Mucosa of descending colon (tissue), 3 donors: ENCODE measurements at regions not wholly inside any gene's neighbourhood (a gene's known extent, or its start where the extent isn't known, plus 50 kb on each side); places are given as distances from the start of the nearest gene placed in this dataset.
"Not testable (repeated sequence)": the region's sequence is repeated elsewhere in the genome, so short reads cannot be mapped to it uniquely, and the experiment has no call there.

ENCODE experiments used
- ATAC-seq: fragments of 200-7000 bp; cut with Tn5 transposase; one replicate; pipeline ENCODE4 v1.9.1; 2020; ENCODE audit warnings: mild to moderate bottlenecking, moderate library complexity
- DNase-seq, 3 donors: peaks; one replicate each; pipeline ENCODE4 v3.0.0-alpha.2; 2020
- H3K36me3 ChIP-seq: fragments of 200-600 bp; one replicate; pipeline ENCODE4 v1.8.0; 2021; ENCODE audit warnings: low read depth, mild to moderate bottlenecking
- H3K4me1 ChIP-seq: fragments of 200-600 bp; one replicate; pipeline ENCODE4 v1.8.0; 2021; ENCODE audit warnings: low read depth, mild to moderate bottlenecking
- H3K4me3 ChIP-seq: fragments of 200-600 bp; one replicate; pipeline ENCODE4 v1.8.0; 2021; ENCODE audit warnings: mild to moderate bottlenecking
- H3K9me3 ChIP-seq: fragments of 200-600 bp; one replicate; pipeline ENCODE4 v1.8.0; 2021; ENCODE audit warnings: mild to moderate bottlenecking
- CTCF ChIP-seq: fragments of 200-600 bp; IDR thresholded peaks from one replicate; pipeline ENCODE4 v1.8.0; 2022; ENCODE audit warnings: antibody characterized with exemption, mild to moderate bottlenecking
- intact Hi-C, 2 donors: fragments of 100-400 bp; cut with DNase I in 1 of 2; cut with micrococcal nuclease in 1 of 2; formaldehyde crosslinking; loops; one replicate each; pipeline versions ENCODE4 v1.11.0 to v1.11.1; 2022; cut with DNase I, micrococcal nuclease
- donor health status: DM: no; HTN: no; CAD: no; lungs with moderate emphysema.
- donor health status: DM: no; HTN: no; CAD: no.
- donor health status: DM: no; HTN: yes; CAD: no.

- Histone ChIP-seq H3K9me3 (peaks cover 6% of the 10 kb centered on the region), H3K4me3 (no peak overlapping the region), H3K4me1 (no peaks in the 10 kb centered on the region), H3K36me3 (no peaks in the 10 kb centered on the region)
- intact Hi-C loops = no loop called here
- DNase-seq = no peak
- ATAC-seq = no peak
- TF ChIP-seq CTCF = no peak
These were observed 246.5 kb upstream of the FGF16 start for GRCh38 chrX:77200663-77201062.

- H3K36me3 ChIP-seq = no peaks in the 10 kb centered on the region
- ATAC-seq (no peak), DNase-seq (no peak)
- H3K4me1 ChIP-seq = no peaks in the 10 kb centered on the region
- no peak for TF ChIP-seq CTCF
- intact Hi-C loops = no loop called here
- H3K9me3 ChIP-seq = no peaks in the 10 kb centered on the region
- H3K4me3 ChIP-seq = no peak overlapping the region
These were observed 224.1 kb upstream of the FGF16 start for GRCh38 chrX:77223046-77223445.

- no peaks in the 10 kb centered on the region for H3K4me1 ChIP-seq
- no peak for ATAC-seq
- intact Hi-C loops = no loop called here
- DNase-seq = no peak
- TF ChIP-seq CTCF = no peak
- H3K36me3 ChIP-seq = no peaks in the 10 kb centered on the region
- peaks cover 7% of the 10 kb centered on the region for H3K9me3 ChIP-seq
- H3K4me3 ChIP-seq = no peak overlapping the region
These were observed 182.7 kb upstream of the FGF16 start for GRCh38 chrX:77264490-77264889.

GRCh38 chrX:77275392-77275791, 171.8 kb upstream of the FGF16 start:
- H3K4me1 ChIP-seq = no peaks in the 10 kb centered on the region
- no peaks in the 10 kb centered on the region for H3K9me3 ChIP-seq
- H3K36me3 ChIP-seq = no peaks in the 10 kb centered on the region
- ATAC-seq (no peak), DNase-seq (no peak)
- intact Hi-C loops = no loop called here
- H3K4me3 ChIP-seq = no peak overlapping the region
- TF ChIP-seq CTCF = no peak

DNA sequence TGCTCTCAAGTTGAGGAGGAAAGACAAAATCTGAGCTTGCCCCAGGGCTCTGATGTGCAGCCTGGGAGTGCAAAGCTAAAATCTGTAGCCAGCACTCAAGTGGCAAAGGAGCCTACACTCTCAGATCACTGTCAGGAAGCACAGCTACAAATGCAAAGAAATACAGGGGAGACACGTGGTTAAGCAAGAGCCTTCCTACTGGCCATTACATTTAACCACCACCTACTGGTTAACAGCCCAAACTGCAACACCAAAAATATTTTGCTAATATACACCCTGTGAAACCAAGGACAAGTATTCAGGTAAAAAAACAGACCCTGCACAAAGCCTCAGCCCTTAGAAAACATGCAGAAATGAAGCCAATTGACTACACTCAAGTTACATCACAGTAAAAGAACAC, 170.4 kb upstream of the FGF16 start:
- DNase-seq (no peak), ATAC-seq (no peak)
- Histone ChIP-seq H3K4me1 (no peaks in the 10 kb centered on the region), H3K9me3 (no peaks in the 10 kb centered on the region), H3K4me3 (no peak overlapping the region), H3K36me3 (no peaks in the 10 kb centered on the region)
- intact Hi-C loops = no loop called here
- no peak for TF ChIP-seq CTCF

- no peaks in the 10 kb centered on the region for H3K4me1 ChIP-seq
- intact Hi-C loops = no loop called here
- no peak for TF ChIP-seq CTCF
- no peaks in the 10 kb centered on the region for H3K36me3 ChIP-seq
- no peak overlapping the region for H3K4me3 ChIP-seq
- no peak for DNase-seq
- no peaks in the 10 kb centered on the region for H3K9me3 ChIP-seq
- no peak for ATAC-seq
These were observed 169.3 kb upstream of the FGF16 start for GRCh38 chrX:77277911-77278310.

GRCh38 chrX:77279373-77279772, 167.8 kb upstream of the FGF16 start:
- ATAC-seq, H3K4me1 ChIP-seq, DNase-seq, H3K9me3 ChIP-seq, H3K36me3 ChIP-seq, intact Hi-C loops, H3K4me3 ChIP-seq: not testable (repeated sequence)
